GM12878 (cell line): ENCODE measurements at regions not wholly inside any gene's neighbourhood (a gene's known extent, or its start where the extent isn't known, plus 50 kb on each side); places are given as distances from the start of the nearest gene placed in this dataset.

Experiments
- CHD2 ChIP-seq: IDR thresholded peaks from 2 replicates; pipeline ENCODE4 v1.6.1; 2011; ENCODE audit warnings: low read depth, low read length, improper control_type of control experiment, borderline replicate concordance
- EP300 ChIP-seq, 2 experiments: fragments of 150-350 bp in 1 of 2; IDR thresholded peaks; 2 replicates each; pipeline ENCODE4 v1.6.1; 2011 to 2012; ENCODE audit warnings: low read depth in 2 of 2, low read length in 2 of 2, borderline replicate concordance in 1 of 2, improper control_type of control experiment in 1 of 2, inconsistent platforms in 1 of 2; ENCODE audit not compliant: control insufficient read depth in 1 of 2
- MXI1 ChIP-seq: fragments of 150-350 bp; IDR thresholded peaks from 2 replicates; pipeline ENCODE4 v1.6.1; 2011; ENCODE audit warnings: low read depth, mild to moderate bottlenecking, inconsistent platforms, low read length, improper control_type of control experiment
- TF ChIP-seq, protein P1 (sequence below), 3 experiments: IDR thresholded peaks in 2 of 3; conservative IDR thresholded peaks in 1 of 3; 2 replicates each; pipeline ENCODE4 v1.5.1; 2011; ENCODE audit warnings: low read depth in 3 of 3, low read length in 3 of 3, mild to moderate bottlenecking in 3 of 3, control low read depth in 2 of 3, moderate library complexity in 2 of 3, inconsistent platforms in 1 of 3, mixed read lengths in 1 of 3; ENCODE audit not compliant: control insufficient read depth in 2 of 3, insufficient read depth in 1 of 3; ENCODE audit errors: extremely low read depth in 1 of 3

DNA sequence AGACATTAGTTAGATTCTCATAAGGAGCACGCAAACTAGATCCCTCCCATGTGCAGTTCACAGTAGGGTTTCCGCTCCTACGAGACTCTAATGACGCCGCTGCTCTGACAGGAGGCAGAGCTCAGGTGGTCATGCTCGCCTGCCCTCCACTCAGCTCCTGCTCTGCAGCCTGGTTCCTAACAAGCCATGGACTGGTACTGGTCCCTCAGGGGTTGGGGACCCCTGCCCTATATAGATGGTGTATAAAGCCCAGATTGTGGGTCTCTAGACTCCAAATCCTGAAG lies 52.1 kb upstream of the LYRM9 start:
- TF ChIP-seq MXI1 = no peak
- TF ChIP-seq CHD2 = no peak
- no peak for TF ChIP-seq EP300 (IDR thresholded peaks at IDR 0.05; ENCODE audit: borderline replicate concordance in 1 of 2, control insufficient read depth in 1 of 2, low read depth in 2 of 2, low read length in 2 of 2)
- TF ChIP-seq, protein P1, sequence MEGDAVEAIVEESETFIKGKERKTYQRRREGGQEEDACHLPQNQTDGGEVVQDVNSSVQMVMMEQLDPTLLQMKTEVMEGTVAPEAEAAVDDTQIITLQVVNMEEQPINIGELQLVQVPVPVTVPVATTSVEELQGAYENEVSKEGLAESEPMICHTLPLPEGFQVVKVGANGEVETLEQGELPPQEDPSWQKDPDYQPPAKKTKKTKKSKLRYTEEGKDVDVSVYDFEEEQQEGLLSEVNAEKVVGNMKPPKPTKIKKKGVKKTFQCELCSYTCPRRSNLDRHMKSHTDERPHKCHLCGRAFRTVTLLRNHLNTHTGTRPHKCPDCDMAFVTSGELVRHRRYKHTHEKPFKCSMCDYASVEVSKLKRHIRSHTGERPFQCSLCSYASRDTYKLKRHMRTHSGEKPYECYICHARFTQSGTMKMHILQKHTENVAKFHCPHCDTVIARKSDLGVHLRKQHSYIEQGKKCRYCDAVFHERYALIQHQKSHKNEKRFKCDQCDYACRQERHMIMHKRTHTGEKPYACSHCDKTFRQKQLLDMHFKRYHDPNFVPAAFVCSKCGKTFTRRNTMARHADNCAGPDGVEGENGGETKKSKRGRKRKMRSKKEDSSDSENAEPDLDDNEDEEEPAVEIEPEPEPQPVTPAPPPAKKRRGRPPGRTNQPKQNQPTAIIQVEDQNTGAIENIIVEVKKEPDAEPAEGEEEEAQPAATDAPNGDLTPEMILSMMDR (IDR thresholded peaks at IDR 0.05 in 2 of 3, conservative IDR thresholded peaks at IDR 0.05 in 1 of 3; ENCODE audit: control insufficient read depth in 2 of 3, extremely low read depth in 1 of 3, insufficient read depth in 1 of 3, low read depth in 3 of 3, low read length in 3 of 3) = no peak
